ENCODE measurements at regions not wholly inside any gene's neighbourhood (a gene's known extent, or its start where the extent isn't known, plus 50 kb on each side); places are given as distances from the start of the nearest gene placed in this dataset.

GRCh38 chr14:58735596-58735995 lies 97.8 kb downstream of the DACT1 start:
- TF ChIP-seq CTCF (IDR thresholded peaks at IDR 0.05; ENCODE audit: control extremely low read depth in 1 of 3, insufficient read depth in 1 of 3, low read depth in 1 of 3, low read length in 3 of 3) (no peak), EP300 (IDR thresholded peaks at IDR 0.05; ENCODE audit: borderline replicate concordance in 1 of 2, low read depth in 2 of 2, low read length in 2 of 2) (no peak), ATF3 (IDR thresholded peaks at IDR 0.05; ENCODE audit: insufficient read depth, low read depth, low read length) (no peak), ATF2 (IDR thresholded peaks at IDR 0.05; ENCODE audit: low read length) (no peak), EZH2 (IDR thresholded peaks at IDR 0.05; ENCODE audit: low read depth, low read length, severe bottlenecking) (no peak), GABPA (IDR thresholded peaks at IDR 0.05; ENCODE audit: borderline replicate concordance, insufficient read depth, low read length) (no peak), ASH2L (IDR thresholded peaks at IDR 0.05; ENCODE audit: low read length) (no peak), POLR2AphosphoS5 (IDR thresholded peaks at IDR 0.05; ENCODE audit: low read depth, low read length) (no peak), TAF1 (IDR thresholded peaks at IDR 0.05; ENCODE audit: low read depth, low read length) (no peak), KDM5A (IDR thresholded peaks at IDR 0.05; ENCODE audit: low read length) (no peak), RNF2 (IDR thresholded peaks at IDR 0.05; ENCODE audit: borderline replicate concordance, low read depth, low read length, missing control alignments, poor library complexity, severe bottlenecking) (no peak), NANOG (IDR thresholded peaks at IDR 0.05; ENCODE audit: insufficient read depth, low read depth, low read length, poor library complexity, severe bottlenecking) (no peak), SIN3A (conservative IDR thresholded peaks at IDR 0.05 in 1 of 2, IDR thresholded peaks at IDR 0.05 in 1 of 2; ENCODE audit: low read depth in 1 of 2, low read length in 2 of 2) (no peak)
